Stimulated activated CD4-positive, alpha-beta T cell treated with anti-CD3 and anti-CD28 coated beads, Interleukin-15, amount 100 ng/mL, for 1 hour (primary cell): ENCODE measurements at regions not wholly inside any gene's neighbourhood (a gene's known extent, or its start where the extent isn't known, plus 50 kb on each side); places are given as distances from the start of the nearest gene placed in this dataset.
"Not testable (repeated sequence)": the region's sequence is repeated elsewhere in the genome, so short reads cannot be mapped to it uniquely, and the experiment has no call there.

ENCODE experiments used
- DNase-seq, 2 donors: peaks; one replicate each; pipeline ENCODE4 v3.0.0-alpha.2; 2020; ENCODE audit warnings: low read depth in 1 of 2, low spot score in 1 of 2

GRCh38 chr5:163943546-163943945 lies 438.1 kb downstream of the MAT2B start:
- DNase-seq = no peak

GRCh38 chr5:163944738-163945137 lies 439.3 kb downstream of the MAT2B start:
- DNase-seq = no peak

GRCh38 chr5:163947848-163948666 lies 442.6 kb downstream of the MAT2B start:
- DNase-seq = no peak

GRCh38 chr5:163950248-163950647 lies 444.8 kb downstream of the MAT2B start:
- no peak for DNase-seq

GRCh38 chr5:163951069-163951468 lies 445.6 kb downstream of the MAT2B start:
- no peak for DNase-seq

GRCh38 chr5:163953901-163954300 lies 448.5 kb downstream of the MAT2B start:
- DNase-seq = no peak

- DNase-seq = not testable (repeated sequence)
These were observed 455.8 kb downstream of the MAT2B start for GRCh38 chr5:163961230-163961629.

GRCh38 chr5:163963881-163964280 lies 458.5 kb downstream of the MAT2B start:
- DNase-seq = no peak

- DNase-seq = no peak
These were observed 459.3 kb downstream of the MAT2B start for GRCh38 chr5:163964671-163965070.

GRCh38 chr5:163967268-163967667 lies 461.8 kb downstream of the MAT2B start:
- no peak for DNase-seq

- DNase-seq = no peak
These were observed 463.2 kb downstream of the MAT2B start for GRCh38 chr5:163968651-163969050.

- DNase-seq = no peak
These were observed 471.3 kb downstream of the MAT2B start for GRCh38 chr5:163976696-163977095.

GRCh38 chr5:163978897-163979296 lies 473.5 kb downstream of the MAT2B start:
- DNase-seq = no peak

GRCh38 chr5:163988566-163988965 lies 483.1 kb downstream of the MAT2B start:
- no peak for DNase-seq

- no peak for DNase-seq
These were observed 487.7 kb downstream of the MAT2B start for GRCh38 chr5:163993126-163993525.

- no peak for DNase-seq
These were observed 489.8 kb downstream of the MAT2B start for GRCh38 chr5:163995206-163995605.

GRCh38 chr5:163997965-163998364 lies 492.5 kb downstream of the MAT2B start:
- DNase-seq = no peak

- DNase-seq = no peak
These were observed 494.8 kb downstream of the MAT2B start for GRCh38 chr5:164000241-164000640.

- no peak for DNase-seq
These were observed 495.4 kb downstream of the MAT2B start for GRCh38 chr5:164000819-164001218.

- no peak for DNase-seq
These were observed 496.8 kb downstream of the MAT2B start for GRCh38 chr5:164002214-164002613.

GRCh38 chr5:164002628-164003027 lies 497.2 kb downstream of the MAT2B start:
- no peak for DNase-seq

GRCh38 chr5:164005071-164005470 lies 499.7 kb downstream of the MAT2B start:
- no peak for DNase-seq

GRCh38 chr5:164007064-164007463 lies 501.6 kb downstream of the MAT2B start:
- DNase-seq = no peak
